Glomerular visceral epithelial cell (primary cell): ENCODE measurements at regions not wholly inside any gene's neighbourhood (a gene's known extent, or its start where the extent isn't known, plus 50 kb on each side); places are given as distances from the start of the nearest gene placed in this dataset.
A peak's percentile ranks its signal among the peaks of the same experiment; 100 is the strongest.
"Not testable (repeated sequence)": the region's sequence is repeated elsewhere in the genome, so short reads cannot be mapped to it uniquely, and the experiment has no call there.

Experiments
- DNase-seq: peaks from one replicate; pipeline ENCODE4 v3.0.0-alpha.2; 2016; ENCODE audit errors: extremely low spot score

DNA sequence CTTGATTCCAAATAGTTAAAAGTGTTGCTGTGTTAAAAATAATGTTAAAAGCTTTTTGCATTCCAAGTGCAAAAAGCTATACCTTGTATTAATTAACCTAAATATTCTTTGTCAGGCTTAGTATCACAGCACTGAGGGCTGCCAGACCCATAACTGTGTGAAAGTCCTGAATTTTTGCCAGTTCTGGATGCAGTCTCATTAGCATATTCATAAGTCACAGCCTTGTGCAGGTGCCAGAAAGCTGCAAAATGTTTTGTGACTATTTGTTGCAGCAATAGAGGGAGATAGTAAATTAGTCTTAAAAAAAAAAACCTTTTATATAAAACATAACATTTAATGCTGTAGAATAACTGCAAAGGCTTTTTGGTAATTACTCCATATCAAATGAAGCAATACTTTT is 56.6 kb downstream of the SLITRK1 start:
- no peak for DNase-seq

DNA sequence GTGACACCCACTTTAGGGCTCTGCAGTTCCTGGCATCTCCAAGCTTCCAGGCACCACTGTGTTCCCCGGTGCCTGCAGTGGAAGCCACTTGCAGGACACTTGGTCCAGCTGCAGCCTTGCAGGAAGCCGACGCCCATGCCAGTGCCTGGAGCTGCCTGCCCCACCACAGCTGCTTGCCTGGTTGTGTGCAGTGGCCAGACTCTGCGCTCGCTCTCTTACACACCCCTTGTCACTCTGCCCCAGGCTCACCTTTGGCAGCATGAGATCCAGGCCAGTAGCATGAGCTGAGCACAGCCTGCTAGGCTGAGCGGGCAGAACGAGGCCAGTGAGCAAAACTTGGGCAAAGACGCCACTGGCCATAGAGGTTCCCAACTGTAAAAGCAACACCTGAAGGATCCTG is 57.7 kb downstream of the SLITRK1 start:
- DNase-seq = no peak

GRCh38 chr13:83824120-83824519 is 58.2 kb downstream of the SLITRK1 start:
- no peak for DNase-seq

DNA sequence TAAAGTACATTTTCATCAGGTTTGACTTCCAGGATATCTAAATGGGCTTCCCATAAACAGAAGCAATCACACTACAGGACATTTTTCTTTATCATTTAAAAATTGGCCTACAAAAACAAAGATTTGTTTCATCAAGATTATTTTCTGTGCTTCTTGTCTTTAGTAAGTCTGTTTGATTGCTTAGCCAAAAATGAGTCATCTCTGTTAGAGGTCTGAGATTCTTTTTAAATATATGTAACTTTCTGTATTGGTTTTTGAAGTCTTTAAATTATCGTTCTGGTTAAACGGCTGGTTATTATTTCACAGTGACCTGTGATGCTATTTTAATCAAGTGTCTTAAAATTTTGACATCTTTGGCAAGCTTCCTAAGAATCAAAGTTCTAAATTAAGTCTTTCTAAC is 62.7 kb downstream of the SLITRK1 start:
- no peak for DNase-seq

GRCh38 chr13:83819156-83819555 is 63.1 kb downstream of the SLITRK1 start:
- no peak for DNase-seq

DNA sequence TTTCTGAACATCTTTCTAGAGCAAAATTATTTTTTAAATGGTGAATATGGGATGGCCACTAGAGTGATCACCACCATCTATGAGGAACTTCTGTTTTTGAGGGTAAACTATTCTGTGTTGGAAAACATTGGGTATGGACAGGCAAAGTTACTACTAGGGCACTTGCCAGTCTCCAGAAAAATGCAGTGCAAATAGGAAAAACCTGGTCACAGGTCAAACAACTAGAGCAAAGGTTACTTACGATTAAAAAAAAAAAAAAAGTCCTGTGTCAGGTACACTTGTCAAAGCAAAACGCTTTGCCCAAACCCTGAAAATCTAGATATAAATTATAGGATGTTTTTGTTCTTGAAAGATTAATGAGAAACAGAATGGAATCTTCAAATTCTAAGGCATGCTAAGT is 66.2 kb downstream of the SLITRK1 start:
- no peak for DNase-seq

DNA sequence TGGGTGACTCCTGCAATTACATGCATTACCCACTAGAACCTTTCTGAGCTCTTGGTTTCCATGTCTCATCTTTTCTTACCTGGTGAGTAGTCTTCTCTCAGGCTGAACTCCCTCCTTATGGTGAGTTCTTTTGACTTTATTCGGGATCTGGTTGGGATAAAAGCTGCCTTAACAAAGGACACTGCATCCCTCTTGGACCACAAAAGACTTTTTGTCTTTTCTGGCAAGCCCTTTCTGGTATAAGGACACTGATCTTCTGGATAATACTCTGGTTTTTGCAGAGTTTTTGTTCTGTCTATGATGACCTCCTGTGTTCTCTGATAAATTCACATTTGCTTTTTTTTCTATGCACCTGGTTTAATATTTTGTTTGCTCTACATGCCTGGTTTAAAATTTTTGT is 66.7 kb downstream of the SLITRK1 start:
- no peak for DNase-seq

GRCh38 chr13:83810136-83810535 is 72.1 kb downstream of the SLITRK1 start:
- DNase-seq = no peak

- DNase-seq = no peak
Observed at GRCh38 chr13:83804356-83804962, 77.8 kb downstream of the SLITRK1 start.

DNA sequence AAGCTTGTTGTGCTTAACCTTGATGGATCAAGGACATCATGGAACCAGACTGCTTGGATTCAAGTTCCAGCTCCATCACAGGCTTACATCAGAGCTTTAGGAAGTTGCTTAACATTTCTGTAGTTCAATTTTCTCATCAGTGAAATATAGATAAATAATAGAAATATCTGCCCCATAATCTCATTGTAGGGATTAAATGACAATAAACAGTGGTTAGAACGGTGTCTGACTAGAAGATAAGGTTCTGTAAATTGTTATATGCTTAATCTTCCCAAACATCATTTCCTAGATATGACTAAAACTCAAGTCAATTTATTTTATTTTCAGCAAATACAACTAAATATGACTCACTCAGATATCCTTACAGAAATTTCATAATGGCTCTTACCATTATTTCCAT is 83.5 kb downstream of the SLITRK1 start:
- no peak for DNase-seq

GRCh38 chr13:83796364-83796763 is 85.9 kb downstream of the SLITRK1 start:
- no peak for DNase-seq

GRCh38 chr13:83794583-83794982 is 87.7 kb downstream of the SLITRK1 start:
- no peak for DNase-seq

DNA sequence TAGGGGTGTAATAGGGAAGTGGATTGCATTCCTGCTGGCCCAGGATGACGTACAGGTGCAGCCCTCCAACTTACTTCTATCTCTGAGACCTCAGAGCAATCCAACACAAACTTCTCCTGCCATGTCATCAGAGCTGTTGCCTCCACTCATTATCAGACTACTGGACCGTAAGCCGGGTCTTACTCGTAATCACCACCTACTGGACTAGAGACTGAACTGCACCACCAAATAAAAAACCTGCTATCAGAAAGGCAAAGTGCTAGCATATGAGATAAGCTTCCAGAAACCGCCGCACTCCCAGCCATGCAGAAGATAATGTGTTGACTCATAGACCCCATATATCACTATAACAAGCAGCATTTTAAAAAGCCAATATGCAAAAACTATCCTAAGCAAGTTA is 102.0 kb downstream of the SLITRK1 start:
- no peak for DNase-seq

- DNase-seq = no peak
Observed at GRCh38 chr13:83773961-83774360, 108.3 kb downstream of the SLITRK1 start.

DNA sequence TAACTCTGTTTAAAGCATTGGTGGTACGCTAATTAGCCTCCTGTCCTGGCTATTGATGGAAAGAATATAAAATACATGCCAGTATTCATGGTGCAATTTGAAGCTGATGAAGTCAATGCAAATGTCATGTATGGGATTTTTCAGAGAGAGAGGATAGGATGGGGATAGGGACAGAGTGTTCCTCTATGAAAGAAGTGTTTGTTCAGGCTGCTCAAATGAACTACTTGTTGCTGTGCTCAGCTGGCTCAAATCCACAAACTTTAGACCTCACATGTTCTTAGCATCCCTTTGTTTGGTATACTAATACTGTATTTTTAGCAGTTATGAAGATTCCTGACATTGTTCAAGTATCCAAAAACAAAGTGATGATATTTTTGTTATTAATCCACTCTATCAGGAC is 116.5 kb downstream of the SLITRK1 start:
- DNase-seq = no peak

GRCh38 chr13:83761631-83762030 is 120.6 kb downstream of the SLITRK1 start:
- no peak for DNase-seq

DNA sequence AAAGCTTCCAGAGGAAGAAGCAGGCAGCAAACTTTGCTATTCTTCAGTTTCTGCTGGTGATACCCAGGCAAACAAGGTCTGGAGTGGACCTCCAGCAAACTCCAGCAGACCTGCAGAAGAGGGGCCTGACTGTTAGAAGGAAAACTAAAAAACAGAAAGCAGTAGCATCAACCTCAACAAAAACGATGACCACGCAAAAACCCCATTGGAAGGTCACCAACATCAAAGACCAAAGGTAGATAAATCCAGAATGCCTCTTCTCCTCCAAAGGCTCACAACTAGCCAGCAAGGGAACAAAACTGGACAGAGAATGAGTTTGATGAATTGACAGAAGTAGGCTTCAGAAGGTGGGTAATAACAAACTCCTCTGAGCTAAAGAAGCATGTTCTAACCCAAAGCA is 127.1 kb downstream of the SLITRK1 start:
- not testable (repeated sequence) for DNase-seq

GRCh38 chr13:83753912-83754624 is 128.2 kb downstream of the SLITRK1 start:
- DNase-seq = no peak

GRCh38 chr13:83752141-83752540 is 130.1 kb downstream of the SLITRK1 start:
- peak; percentile 51 for DNase-seq

DNA sequence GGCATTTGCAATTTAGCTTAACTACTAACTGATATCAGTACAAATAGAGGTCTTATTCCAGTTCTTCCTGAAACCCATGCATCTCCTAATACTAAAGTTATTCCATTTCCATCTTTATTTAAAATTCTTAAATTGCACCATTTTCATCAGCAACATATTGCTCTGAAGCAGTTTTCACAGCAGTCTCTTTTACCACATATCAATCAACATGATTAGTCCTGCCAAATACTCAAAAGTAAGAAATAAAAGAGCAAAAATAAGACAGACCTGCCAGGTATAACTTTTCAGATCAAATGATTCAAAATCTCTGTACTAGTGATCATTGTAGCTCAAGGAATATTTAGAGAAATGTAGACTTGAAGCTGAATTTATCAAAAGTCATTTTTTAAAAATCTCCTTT is 141.7 kb downstream of the SLITRK1 start:
- no peak for DNase-seq

GRCh38 chr13:83738407-83738806 is 143.9 kb downstream of the SLITRK1 start:
- DNase-seq = no peak

DNA sequence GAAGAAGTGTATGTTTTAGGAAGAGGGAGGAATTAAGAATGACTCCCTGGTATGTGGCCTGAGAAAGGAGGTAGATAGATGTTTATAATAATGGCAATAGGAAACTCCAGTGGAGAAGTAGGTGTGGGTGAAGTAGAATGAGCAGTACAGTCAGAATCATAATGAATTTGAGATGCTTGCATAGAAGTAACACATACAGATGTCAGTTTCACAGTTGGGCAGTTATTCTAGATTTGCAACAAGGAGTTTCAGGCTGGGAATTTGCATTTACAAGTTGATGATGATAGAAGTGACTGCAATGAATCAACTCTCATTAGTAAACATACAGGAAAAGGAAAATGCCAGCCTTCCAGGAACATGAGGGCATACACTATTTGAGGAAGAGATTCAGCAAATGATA is 149.0 kb downstream of the SLITRK1 start:
- no peak for DNase-seq

- DNase-seq = no peak
Observed at GRCh38 chr13:83732755-83733154, 149.5 kb downstream of the SLITRK1 start.

GRCh38 chr13:83731113-83731512 is 151.2 kb downstream of the SLITRK1 start:
- DNase-seq = no peak
